ENCODE measurements at regions not wholly inside any gene's neighbourhood (a gene's known extent, or its start where the extent isn't known, plus 50 kb on each side); places are given as distances from the start of the nearest gene placed in this dataset.

DNA sequence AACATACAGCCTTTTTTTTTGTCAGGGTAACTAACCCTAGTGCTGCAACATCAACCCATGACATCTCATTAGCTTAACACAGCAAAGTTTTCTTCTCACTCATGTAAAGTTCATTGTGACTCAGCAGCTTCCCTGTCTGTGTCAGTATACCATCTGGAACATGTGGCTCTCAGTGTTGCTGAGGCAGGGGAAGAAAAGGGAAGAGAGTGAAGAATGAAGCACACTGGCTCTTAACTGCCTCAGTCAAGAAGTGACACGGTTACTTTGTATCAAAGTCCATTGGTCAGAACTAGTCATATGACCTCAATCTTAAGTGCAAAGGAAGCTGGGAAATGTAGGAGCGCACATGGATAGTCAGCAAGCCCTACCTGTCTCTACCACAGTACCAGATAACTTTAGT, 185.0 kb upstream of the ELL2 start:
- CTCF ChIA-PET = no interaction called here
- POLR2A ChIA-PET = interaction anchor here (1.0 kb wide), 1 partner anchor 184 kb away, joined by 5 read pairs; the partner anchor contains the start of gene ELL2
- Mint-ChIP-seq H3K27ac (peak overlapping the region; percentile 84), H3K9me3 (no peaks in the 10 kb centered on the region), H3K36me3 (no peaks in the 10 kb centered on the region), H3K27me3 (ENCODE audit: low read depth) (no peaks in the 10 kb centered on the region), H3K4me3 (no peak overlapping the region), H3K4me1 (peaks cover 60% of the 10 kb centered on the region)
- ATAC-seq (peak; percentile 66), DNase-seq (ENCODE audit: low spot score) (no peak)
- TF ChIP-seq, protein P1, sequence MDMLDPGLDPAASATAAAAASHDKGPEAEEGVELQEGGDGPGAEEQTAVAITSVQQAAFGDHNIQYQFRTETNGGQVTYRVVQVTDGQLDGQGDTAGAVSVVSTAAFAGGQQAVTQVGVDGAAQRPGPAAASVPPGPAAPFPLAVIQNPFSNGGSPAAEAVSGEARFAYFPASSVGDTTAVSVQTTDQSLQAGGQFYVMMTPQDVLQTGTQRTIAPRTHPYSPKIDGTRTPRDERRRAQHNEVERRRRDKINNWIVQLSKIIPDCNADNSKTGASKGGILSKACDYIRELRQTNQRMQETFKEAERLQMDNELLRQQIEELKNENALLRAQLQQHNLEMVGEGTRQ (CRISPR knock-in tag; IDR thresholded peaks at IDR 0.05) = peak; percentile 85
- TF ChIP-seq, protein P2, sequence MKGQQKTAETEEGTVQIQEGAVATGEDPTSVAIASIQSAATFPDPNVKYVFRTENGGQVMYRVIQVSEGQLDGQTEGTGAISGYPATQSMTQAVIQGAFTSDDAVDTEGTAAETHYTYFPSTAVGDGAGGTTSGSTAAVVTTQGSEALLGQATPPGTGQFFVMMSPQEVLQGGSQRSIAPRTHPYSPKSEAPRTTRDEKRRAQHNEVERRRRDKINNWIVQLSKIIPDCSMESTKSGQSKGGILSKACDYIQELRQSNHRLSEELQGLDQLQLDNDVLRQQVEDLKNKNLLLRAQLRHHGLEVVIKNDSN (CRISPR knock-in tag; IDR thresholded peaks at IDR 0.05) = peak; percentile 74; the same call in 1 of the 2 replicates
- TF ChIP-seq NFYB (CRISPR knock-in tag; conservative IDR thresholded peaks at IDR 0.05; ENCODE audit: low read depth) = peak; percentile 59
- no peak for TF ChIP-seq ZNF416 (CRISPR knock-in tag; IDR thresholded peaks at IDR 0.05)

DNA sequence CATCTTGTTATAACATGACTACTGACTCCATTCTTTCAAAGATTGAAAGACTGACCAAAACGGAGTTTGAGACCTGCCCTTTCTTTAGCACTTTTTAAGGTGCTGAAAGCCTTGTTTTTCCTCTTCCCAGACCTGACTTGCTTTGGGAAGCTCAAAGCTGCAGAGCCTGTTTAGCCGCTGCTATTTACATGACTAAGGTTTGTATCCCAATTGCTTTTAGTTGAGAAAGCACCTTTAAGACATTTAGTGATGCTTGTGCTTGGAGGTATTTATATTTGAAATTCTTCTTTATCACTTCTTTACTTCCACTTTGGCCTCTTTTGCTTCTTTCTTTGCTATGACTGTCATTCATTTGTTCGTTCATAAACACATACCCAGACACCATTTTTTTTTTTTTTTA, 182.6 kb upstream of the ELL2 start:
- CTCF ChIA-PET = interaction anchor here (1.7 to 1.8 kb wide), 2 partner anchors 200 to 252 kb away, joined by 4 to 5 read pairs; no protein-coding TSS in a partner anchor
- Mint-ChIP-seq H3K27me3 (ENCODE audit: low read depth) (no peaks in the 10 kb centered on the region), H3K27ac (peak overlapping the region; percentile 91), H3K9me3 (no peaks in the 10 kb centered on the region), H3K36me3 (no peaks in the 10 kb centered on the region), H3K4me1 (peaks cover 46% of the 10 kb centered on the region), H3K4me3 (peak overlapping the region; percentile 7; the same call in 1 of the 2 replicates)
- POLR2A ChIA-PET = no interaction called here
- TF ChIP-seq, protein P1 (CRISPR knock-in tag; IDR thresholded peaks at IDR 0.05) = no peak
- peak; percentile 89 for ATAC-seq
- peak; percentile 45 for DNase-seq (ENCODE audit: low spot score)

DNA sequence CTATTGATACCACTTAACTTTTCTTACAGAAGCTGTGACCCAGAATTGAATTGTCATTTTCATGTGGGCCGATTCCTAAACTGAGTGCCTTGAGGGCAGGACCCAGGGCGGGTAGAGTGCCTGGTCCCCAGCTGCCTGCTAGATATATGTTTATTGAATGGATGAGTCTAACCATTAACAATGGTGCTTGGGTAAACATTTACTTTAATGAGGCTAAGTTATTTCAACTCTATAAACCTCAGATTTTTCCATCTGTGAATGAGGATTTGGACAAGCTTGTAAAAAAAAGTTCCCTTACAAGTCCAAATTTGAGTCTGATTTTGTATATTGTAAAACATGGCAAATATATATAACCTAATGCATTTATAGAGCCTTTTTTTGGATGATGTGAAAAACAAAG, 181.8 kb upstream of the ELL2 start:
- no peak overlapping the region; the same call in 1 of the 2 replicates for H3K27ac Mint-ChIP-seq
- ChIA-PET CTCF (interaction anchor here (1.8 kb wide), 1 partner anchor 251 kb away, joined by 5 read pairs; no protein-coding TSS in a partner anchor), POLR2A (no interaction called here)

DNA sequence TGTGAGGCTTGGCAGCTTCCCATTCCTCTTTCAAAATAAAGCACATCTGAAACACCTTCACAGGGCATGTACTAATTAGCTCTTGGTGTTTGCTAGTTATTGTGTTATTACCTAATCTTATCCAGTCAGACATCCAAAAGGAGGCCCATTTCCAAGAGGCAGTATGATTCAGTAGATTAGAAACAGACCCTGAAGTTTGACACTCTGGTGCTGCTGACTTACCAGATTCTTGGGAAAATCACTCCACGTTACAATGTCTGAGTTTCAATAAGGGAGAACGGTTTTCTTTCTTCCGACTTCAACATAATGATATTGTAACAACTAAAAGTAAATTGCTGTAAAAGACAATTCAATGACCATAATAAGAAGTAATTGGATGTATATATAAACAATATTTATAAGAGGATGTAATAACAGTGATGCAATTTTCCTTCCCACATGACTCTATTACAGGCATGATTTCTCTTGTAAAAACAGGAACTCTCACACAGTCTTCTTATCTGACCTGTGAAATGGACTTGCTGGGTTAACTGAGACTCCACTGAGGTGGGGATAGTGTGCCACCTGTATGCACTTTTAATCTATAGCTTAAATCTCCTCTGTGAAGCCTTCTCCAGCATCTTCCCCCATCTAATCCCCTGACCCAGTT, 181.3 kb upstream of the ELL2 start:
- Mint-ChIP-seq H3K4me3 (no peak overlapping the region), H3K27me3 (ENCODE audit: low read depth) (no peaks in the 10 kb centered on the region), H3K27ac (no peak overlapping the region; the same call in 1 of the 2 replicates), H3K36me3 (no peaks in the 10 kb centered on the region), H3K9me3 (no peaks in the 10 kb centered on the region), H3K4me1 (peaks cover 42% of the 10 kb centered on the region)
- ChIA-PET CTCF (interaction anchor here (1.8 kb wide), 1 partner anchor 251 kb away, joined by 5 read pairs; no protein-coding TSS in a partner anchor), POLR2A (no interaction called here)
- ATAC-seq = no peak
- DNase-seq (ENCODE audit: low spot score) = no peak
- TF ChIP-seq, protein P3, sequence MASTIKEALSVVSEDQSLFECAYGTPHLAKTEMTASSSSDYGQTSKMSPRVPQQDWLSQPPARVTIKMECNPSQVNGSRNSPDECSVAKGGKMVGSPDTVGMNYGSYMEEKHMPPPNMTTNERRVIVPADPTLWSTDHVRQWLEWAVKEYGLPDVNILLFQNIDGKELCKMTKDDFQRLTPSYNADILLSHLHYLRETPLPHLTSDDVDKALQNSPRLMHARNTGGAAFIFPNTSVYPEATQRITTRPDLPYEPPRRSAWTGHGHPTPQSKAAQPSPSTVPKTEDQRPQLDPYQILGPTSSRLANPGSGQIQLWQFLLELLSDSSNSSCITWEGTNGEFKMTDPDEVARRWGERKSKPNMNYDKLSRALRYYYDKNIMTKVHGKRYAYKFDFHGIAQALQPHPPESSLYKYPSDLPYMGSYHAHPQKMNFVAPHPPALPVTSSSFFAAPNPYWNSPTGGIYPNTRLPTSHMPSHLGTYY (CRISPR knock-in tag; IDR thresholded peaks at IDR 0.05) = no peak
- TF ChIP-seq, protein P4, sequence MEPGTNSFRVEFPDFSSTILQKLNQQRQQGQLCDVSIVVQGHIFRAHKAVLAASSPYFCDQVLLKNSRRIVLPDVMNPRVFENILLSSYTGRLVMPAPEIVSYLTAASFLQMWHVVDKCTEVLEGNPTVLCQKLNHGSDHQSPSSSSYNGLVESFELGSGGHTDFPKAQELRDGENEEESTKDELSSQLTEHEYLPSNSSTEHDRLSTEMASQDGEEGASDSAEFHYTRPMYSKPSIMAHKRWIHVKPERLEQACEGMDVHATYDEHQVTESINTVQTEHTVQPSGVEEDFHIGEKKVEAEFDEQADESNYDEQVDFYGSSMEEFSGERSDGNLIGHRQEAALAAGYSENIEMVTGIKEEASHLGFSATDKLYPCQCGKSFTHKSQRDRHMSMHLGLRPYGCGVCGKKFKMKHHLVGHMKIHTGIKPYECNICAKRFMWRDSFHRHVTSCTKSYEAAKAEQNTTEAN (CRISPR knock-in tag; IDR thresholded peaks at IDR 0.05) = no peak
- TF ChIP-seq RELA (CRISPR knock-in tag; IDR thresholded peaks at IDR 0.05; ENCODE audit: borderline replicate concordance) (no peak), CREB1 (CRISPR knock-in tag; IDR thresholded peaks at IDR 0.05) (no peak)
- TF ChIP-seq, protein P5, sequence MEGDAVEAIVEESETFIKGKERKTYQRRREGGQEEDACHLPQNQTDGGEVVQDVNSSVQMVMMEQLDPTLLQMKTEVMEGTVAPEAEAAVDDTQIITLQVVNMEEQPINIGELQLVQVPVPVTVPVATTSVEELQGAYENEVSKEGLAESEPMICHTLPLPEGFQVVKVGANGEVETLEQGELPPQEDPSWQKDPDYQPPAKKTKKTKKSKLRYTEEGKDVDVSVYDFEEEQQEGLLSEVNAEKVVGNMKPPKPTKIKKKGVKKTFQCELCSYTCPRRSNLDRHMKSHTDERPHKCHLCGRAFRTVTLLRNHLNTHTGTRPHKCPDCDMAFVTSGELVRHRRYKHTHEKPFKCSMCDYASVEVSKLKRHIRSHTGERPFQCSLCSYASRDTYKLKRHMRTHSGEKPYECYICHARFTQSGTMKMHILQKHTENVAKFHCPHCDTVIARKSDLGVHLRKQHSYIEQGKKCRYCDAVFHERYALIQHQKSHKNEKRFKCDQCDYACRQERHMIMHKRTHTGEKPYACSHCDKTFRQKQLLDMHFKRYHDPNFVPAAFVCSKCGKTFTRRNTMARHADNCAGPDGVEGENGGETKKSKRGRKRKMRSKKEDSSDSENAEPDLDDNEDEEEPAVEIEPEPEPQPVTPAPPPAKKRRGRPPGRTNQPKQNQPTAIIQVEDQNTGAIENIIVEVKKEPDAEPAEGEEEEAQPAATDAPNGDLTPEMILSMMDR (IDR thresholded peaks at IDR 0.05) = no peak

More for the DNA sequence above, 181.8 kb upstream of the ELL2 start:
- DNase-seq (ENCODE audit: low spot score) (no peak), ATAC-seq (no peak)
- Mint-ChIP-seq H3K36me3 (no peaks in the 10 kb centered on the region), H3K4me3 (no peak overlapping the region), H3K27me3 (ENCODE audit: low read depth) (no peaks in the 10 kb centered on the region), H3K4me1 (peaks cover 42% of the 10 kb centered on the region), H3K9me3 (no peaks in the 10 kb centered on the region)
- TF ChIP-seq JUN (CRISPR knock-in tag; IDR thresholded peaks at IDR 0.05) (no peak), NFATC4 (CRISPR knock-in tag; IDR thresholded peaks at IDR 0.05) (no peak), MYBL2 (CRISPR knock-in tag; IDR thresholded peaks at IDR 0.05) (no peak), ETV6 (CRISPR knock-in tag; IDR thresholded peaks at IDR 0.05) (no peak), TCF7 (CRISPR knock-in tag; IDR thresholded peaks at IDR 0.05; ENCODE audit: low read depth) (no peak)
- TF ChIP-seq, protein P6, sequence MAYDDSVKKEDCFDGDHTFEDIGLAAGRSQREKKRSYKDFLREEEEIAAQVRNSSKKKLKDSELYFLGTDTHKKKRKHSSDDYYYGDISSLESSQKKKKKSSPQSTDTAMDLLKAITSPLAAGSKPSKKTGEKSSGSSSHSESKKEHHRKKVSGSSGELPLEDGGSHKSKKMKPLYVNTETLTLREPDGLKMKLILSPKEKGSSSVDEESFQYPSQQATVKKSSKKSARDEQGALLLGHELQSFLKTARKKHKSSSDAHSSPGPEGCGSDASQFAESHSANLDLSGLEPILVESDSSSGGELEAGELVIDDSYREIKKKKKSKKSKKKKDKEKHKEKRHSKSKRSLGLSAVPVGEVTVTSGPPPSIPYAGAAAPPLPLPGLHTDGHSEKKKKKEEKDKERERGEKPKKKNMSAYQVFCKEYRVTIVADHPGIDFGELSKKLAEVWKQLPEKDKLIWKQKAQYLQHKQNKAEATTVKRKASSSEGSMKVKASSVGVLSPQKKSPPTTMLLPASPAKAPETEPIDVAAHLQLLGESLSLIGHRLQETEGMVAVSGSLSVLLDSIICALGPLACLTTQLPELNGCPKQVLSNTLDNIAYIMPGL (CRISPR knock-in tag; IDR thresholded peaks at IDR 0.05) = no peak
- TF ChIP-seq, protein P7, sequence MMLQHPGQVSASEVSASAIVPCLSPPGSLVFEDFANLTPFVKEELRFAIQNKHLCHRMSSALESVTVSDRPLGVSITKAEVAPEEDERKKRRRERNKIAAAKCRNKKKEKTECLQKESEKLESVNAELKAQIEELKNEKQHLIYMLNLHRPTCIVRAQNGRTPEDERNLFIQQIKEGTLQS (CRISPR knock-in tag; conservative IDR thresholded peaks at IDR 0.05) = no peak
- TF ChIP-seq, protein P8, sequence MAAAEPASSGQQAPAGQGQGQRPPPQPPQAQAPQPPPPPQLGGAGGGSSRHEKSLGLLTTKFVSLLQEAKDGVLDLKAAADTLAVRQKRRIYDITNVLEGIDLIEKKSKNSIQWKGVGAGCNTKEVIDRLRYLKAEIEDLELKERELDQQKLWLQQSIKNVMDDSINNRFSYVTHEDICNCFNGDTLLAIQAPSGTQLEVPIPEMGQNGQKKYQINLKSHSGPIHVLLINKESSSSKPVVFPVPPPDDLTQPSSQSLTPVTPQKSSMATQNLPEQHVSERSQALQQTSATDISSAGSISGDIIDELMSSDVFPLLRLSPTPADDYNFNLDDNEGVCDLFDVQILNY (CRISPR knock-in tag; IDR thresholded peaks at IDR 0.05) = no peak
- TF ChIP-seq, protein P9, sequence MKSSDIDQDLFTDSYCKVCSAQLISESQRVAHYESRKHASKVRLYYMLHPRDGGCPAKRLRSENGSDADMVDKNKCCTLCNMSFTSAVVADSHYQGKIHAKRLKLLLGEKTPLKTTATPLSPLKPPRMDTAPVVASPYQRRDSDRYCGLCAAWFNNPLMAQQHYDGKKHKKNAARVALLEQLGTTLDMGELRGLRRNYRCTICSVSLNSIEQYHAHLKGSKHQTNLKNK (CRISPR knock-in tag; IDR thresholded peaks at IDR 0.05) = no peak
